Right hindlimb (tissue), 1 donor: ENCODE measurements at regions not wholly inside any gene's neighbourhood (a gene's known extent, or its start where the extent isn't known, plus 50 kb on each side); places are given as distances from the start of the nearest gene placed in this dataset.
"Not testable (repeated sequence)": the region's sequence is repeated elsewhere in the genome, so short reads cannot be mapped to it uniquely, and the experiment has no call there.

Source experiments
- DNase-seq: peaks from one replicate; pipeline ENCODE4 v3.0.0-alpha.2; 2018

DNA sequence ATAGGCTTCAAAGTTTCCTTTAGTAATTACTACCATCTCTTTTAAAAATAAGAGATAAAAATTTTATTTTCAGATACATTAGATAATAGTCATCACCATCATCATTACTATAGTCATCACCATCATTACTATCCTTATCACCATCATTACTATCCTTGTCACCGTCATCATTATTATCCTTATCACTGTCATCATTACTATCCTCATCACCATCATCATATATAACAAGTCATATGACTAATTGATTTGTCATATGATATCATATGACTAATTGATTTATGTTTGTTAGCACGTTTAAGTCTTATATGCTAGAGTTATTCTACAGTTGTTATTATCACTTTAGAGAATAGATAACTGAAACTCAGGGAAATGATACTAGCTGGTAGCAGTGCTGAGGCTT, 382.1 kb upstream of the CDH18 start:
- DNase-seq: no peak

DNA sequence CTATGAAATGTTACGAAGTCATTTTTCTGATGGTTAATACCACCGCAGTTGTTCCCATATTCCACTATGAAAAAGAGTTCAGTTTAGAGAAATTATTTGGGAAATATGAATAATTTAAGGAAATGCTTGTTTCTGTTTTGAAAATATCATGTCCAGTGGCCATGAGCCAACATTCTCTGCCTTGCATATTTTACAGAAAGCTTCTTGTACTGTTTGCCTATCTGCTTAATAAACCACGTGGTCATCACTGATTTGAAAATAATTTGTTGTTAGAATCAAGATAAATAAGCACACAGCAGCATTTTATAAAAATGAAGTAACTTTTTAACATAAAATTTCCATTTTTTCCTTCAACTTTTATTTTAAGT, 381.5 kb upstream of the CDH18 start:
- DNase-seq: no peak

DNA sequence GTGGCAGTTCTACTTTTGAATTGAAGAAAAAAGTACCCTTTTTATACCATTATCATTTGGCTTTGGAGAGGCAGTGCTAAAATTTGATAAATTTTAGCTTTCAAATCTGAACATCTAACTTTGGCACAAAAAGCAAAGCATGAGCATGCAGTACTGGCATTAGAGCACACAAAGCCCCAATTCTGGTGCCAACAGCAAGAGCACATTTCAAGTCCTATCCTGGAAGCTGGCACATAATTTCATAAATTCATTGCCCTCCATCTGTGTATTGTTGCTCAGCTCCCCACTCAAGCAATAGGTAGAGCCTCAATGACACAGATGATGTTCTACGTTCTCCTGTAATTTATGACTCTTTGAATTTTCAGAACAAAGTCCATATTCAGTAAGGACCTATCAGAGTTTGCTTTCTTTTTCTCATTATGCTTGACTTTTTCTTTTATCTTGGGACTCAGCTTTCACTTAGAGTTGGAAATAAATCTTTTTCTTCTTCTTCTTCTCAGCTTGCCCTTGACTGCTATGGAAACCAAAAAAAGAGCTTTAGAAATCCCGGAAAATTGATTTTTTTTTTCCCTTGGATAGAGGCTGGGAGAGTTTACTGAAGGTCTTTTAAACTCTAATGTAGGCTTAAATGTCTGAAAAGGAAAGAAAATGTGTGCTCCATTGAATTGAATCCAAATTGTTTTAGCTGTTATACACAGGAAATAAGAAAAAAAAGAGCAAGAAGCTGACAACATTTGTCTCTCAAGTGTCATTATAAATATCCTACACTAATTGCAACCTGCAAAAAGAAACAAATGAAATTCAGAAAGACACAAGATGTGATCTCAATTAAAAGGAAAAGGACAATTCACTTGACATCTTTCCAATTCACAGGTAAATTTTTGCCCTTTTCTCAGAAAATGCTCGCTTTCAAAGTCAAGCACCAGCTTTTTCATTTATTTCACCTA, 380.8 kb upstream of the CDH18 start:
- DNase-seq: no peak

DNA sequence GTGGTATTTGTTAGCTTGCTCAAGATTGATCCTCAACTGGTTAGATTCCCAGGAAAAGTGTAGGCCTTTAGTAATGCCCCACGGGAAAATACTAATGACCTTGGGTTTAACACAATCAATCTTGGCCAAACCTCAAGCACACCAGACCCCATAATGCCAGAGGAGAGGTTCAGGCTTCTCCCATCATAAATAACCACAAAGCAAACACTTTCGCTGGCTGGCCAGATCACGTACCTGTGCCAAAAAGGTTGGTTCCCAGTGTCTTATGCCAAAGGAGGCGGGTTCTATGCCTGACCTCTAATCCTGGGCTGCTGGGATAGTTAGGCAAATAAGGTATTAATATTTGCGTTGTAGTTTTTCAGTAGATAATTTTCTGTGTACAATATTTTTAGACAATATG, 379.2 kb upstream of the CDH18 start:
- no peak for DNase-seq

DNA sequence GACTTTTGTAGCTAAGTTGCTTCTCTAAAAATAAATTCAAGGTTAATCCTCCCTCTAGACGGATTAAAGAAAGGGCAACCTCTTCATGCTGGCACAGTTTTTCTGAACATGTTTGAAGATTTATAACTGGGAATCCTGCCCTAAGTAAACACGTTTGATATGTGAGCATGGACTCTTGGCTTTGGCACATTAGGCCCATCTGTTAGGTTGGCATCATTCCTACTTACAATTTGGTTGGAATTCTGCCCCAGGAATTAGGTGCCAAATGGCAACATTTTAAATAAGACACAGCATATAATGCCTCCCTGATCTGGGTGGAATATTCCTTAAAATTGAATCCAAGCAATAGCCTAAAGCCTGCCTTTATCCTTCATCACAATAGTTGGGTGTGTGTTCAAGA, 372.3 kb upstream of the CDH18 start:
- DNase-seq: no peak

DNA sequence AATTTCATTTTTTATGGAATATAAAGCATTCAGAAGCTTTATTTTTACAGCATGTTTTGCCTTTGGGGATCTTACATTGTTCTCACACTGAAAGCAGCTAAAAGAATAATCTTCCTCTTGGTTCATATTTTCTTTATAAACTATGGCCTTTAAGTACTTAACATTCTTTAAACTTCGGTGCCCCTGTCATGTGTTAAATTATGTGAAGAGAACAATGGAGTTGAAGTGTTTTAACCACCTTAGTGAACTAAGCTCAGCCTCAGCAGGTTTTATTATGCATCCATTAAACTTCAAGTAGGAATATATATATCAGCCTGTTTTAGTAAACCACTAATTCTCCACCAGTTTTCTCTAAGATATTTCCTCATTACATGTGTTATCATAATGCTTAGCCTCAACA, 371.4 kb upstream of the CDH18 start:
- DNase-seq: no peak

GRCh38 chr5:20353499-20353898, 365.5 kb upstream of the CDH18 start:
- no peak for DNase-seq

GRCh38 chr5:20351849-20352248, 363.8 kb upstream of the CDH18 start:
- no peak for DNase-seq

DNA sequence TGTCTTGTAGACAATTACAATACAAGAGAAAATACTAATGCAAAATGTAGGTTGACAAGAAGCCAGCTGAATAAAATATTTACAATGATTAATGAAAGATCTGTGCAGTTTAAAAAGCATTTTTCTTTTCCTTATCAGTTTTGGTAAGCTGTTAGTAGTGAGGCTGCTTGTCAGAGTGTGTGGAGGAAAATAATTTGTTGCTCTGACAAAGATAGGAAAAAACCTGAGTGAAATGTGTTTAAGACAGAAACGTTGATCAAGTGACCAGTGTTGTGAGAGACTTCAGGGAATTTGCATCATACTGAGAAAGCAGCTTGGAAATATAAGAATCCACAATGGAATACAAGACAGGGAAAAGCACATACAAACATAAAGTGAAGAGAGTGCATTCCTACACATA, 360.3 kb upstream of the CDH18 start:
- no peak for DNase-seq

- DNase-seq: no peak
These were observed 359.3 kb upstream of the CDH18 start for GRCh38 chr5:20347334-20347733.

DNA sequence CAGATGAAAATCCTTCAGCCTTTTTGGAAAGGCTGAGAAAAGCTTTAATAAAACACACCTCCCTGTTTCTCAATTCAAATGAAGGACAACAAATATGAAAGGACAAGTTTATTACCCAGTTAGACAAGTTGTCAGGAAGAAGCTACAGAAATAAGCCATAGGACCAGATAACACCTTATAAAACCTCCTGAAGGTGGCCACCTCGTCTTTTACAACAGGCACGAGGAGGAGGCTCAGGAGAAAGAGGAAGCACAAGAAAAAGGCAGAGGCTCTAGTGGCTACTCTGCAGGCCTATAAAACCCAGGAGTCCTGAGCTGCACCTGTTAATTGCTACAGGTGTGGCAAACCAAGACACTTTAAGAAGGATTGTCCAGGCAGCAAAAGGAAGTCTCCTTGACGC, 352.1 kb upstream of the CDH18 start:
- no peak for DNase-seq

GRCh38 chr5:20335978-20336377, 348.0 kb upstream of the CDH18 start:
- DNase-seq: no peak

GRCh38 chr5:20331826-20332225, 343.8 kb upstream of the CDH18 start:
- no peak for DNase-seq

- no peak for DNase-seq
These were observed 335.3 kb upstream of the CDH18 start for GRCh38 chr5:20323323-20323722.

DNA sequence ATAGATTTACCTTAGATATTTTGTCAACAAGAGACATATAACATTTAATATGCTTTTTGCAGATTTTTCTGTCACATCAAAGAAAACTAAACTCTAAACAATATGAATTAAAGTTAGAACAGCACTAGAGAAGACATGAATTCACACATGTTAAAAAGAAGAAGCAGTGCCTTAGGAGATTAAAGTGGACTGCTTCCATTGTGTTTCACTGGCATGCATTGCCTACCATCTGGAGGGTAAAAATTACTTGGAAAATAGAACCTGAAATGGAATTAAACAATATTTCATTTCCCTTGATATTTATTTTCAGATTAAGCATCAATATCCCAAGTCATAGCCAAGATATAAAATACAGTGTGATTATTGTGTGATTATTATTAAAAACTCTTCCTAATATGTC, 319.4 kb upstream of the CDH18 start:
- no peak for DNase-seq

- DNase-seq: no peak
These were observed 317.5 kb upstream of the CDH18 start for GRCh38 chr5:20305463-20305862.

DNA sequence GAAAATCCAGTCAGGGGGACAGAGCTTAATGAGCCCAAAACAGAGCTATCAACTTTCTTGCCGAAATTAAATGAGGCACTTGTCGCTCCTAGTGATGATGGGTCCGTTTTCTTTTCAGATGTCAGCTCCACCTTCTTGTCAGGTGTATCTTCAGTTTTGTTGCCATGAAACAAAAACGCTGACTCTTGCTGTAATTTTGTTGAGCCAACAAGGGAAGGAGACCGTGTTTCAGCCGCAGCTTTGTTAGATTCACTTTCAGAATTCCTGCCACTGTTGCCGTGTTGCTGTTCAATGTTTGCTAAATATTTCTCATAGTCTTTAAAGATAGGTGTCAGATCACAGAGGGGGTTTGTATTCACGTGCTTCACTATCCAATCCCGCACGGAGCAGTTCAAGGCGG, 316.6 kb upstream of the CDH18 start:
- not testable (repeated sequence) for DNase-seq

GRCh38 chr5:20300110-20300509, 312.1 kb upstream of the CDH18 start:
- DNase-seq: no peak

GRCh38 chr5:20294696-20295095, 306.7 kb upstream of the CDH18 start:
- DNase-seq: no peak

- DNase-seq: no peak
These were observed 303.8 kb upstream of the CDH18 start for GRCh38 chr5:20291766-20292165.

GRCh38 chr5:20287640-20288039, 299.6 kb upstream of the CDH18 start:
- no peak for DNase-seq

- DNase-seq: no peak
These were observed 298.5 kb upstream of the CDH18 start for GRCh38 chr5:20286512-20286911.

DNA sequence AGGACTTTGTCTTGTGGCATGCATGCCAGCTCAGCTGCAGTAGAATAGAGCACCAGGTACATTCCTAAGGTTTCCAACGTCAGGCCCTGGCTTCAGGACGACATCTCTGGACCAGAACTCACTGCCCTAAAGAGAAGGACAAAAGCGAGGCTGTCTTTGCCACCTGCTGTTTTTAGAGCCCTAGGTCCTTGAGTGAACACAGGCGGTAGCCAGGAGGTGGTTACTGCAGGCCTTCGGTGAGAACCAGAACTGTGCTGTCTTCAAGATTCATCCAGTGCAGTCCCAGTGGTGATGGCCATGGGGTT, 288.9 kb upstream of the CDH18 start:
- DNase-seq: no peak

DNA sequence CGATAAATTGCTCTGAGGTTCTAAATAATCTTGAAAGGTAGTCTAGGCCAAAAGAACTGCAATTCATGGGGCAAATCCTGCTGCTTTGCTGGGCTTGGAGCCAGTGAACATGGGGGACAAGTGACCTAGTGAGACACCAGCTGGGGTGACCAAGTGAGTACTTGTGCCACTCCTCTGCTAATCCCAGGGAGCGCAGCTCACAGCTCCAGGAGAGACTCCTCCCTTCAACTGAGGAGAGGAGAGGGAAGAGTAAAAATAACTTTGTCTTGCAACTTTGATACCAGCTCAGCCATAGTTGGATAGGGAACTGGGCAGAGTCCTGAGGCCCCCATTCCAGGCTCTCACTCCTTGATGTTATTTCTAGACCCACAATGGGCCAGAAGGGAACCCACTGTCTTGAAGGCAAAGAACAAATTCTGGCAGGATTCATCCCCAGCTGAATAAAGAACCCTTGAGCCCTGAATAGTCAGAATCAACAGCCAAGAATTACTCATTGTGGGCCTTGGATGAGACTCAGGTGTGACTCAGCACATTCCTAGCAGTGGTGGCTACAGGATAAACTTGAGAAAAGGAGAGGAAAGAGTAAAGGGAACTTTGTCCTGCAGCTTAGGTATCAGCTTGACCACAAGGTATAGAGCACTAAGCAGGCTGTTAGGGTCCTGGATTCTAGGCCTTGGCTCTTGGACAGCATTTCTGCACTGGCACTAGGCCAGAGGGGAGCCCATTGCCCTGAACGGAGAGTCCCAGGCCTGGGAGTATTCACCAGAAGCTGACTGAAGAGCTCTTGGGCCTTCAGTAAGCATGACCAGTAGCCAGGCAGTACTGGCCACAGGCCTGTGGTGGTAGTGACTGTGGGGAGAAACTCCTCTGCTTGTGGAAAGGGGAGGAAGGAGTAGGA, 288.3 kb upstream of the CDH18 start:
- DNase-seq: no peak
